HG03378 (cell line): ENCODE measurements at regions not wholly inside any gene's neighbourhood (a gene's known extent, or its start where the extent isn't known, plus 50 kb on each side); places are given as distances from the start of the nearest gene placed in this dataset.
"Not testable (repeated sequence)": the region's sequence is repeated elsewhere in the genome, so short reads cannot be mapped to it uniquely, and the experiment has no call there.

ENCODE experiments used
- ATAC-seq: cut with Tn5 transposase; IDR thresholded peaks from one replicate; pipeline ENCODE4 v1.9.1; 2021; ENCODE audit warnings: mild to moderate bottlenecking, moderate library complexity; ENCODE audit not compliant: unreplicated experiment

GRCh38 chr1:149274493-149274892 is 171.1 kb upstream of the NBPF9 start:
- ATAC-seq, result not testable (repeated sequence)

GRCh38 chr1:149275802-149276201 is 172.5 kb upstream of the NBPF9 start:
- not testable (repeated sequence) for ATAC-seq

GRCh38 chr1:149276496-149276895 is 173.1 kb upstream of the NBPF9 start:
- ATAC-seq, result not testable (repeated sequence)

- not testable (repeated sequence) for ATAC-seq
Observed at GRCh38 chr1:149278156-149278555, 174.8 kb upstream of the NBPF9 start.

GRCh38 chr1:149279015-149279414 is 175.7 kb upstream of the NBPF9 start:
- not testable (repeated sequence) for ATAC-seq

GRCh38 chr1:149279512-149279911 is 176.2 kb upstream of the NBPF9 start:
- not testable (repeated sequence) for ATAC-seq

- not testable (repeated sequence) for ATAC-seq
Observed at GRCh38 chr1:149284773-149285172, 181.4 kb upstream of the NBPF9 start.

- not testable (repeated sequence) for ATAC-seq
Observed at GRCh38 chr1:149285205-149285604, 181.9 kb upstream of the NBPF9 start.

- ATAC-seq, result not testable (repeated sequence)
Observed at GRCh38 chr1:149285638-149286037, 182.3 kb upstream of the NBPF9 start.

- not testable (repeated sequence) for ATAC-seq
Observed at GRCh38 chr1:149288580-149288979, 185.2 kb upstream of the NBPF9 start.

- ATAC-seq, result not testable (repeated sequence)
Observed at GRCh38 chr1:149300478-149301218, 174.2 kb upstream of the NBPF19 start.

GRCh38 chr1:149301282-149301681 is 173.6 kb upstream of the NBPF19 start:
- not testable (repeated sequence) for ATAC-seq

GRCh38 chr1:149304796-149305195 is 170.0 kb upstream of the NBPF19 start:
- not testable (repeated sequence) for ATAC-seq

GRCh38 chr1:149307640-149308039 is 167.2 kb upstream of the NBPF19 start:
- ATAC-seq, result not testable (repeated sequence)

- not testable (repeated sequence) for ATAC-seq
Observed at GRCh38 chr1:149314921-149315320, 159.9 kb upstream of the NBPF19 start.

- not testable (repeated sequence) for ATAC-seq
Observed at GRCh38 chr1:149320971-149321731, 153.7 kb upstream of the NBPF19 start.

GRCh38 chr1:149321732-149322016 is 153.2 kb upstream of the NBPF19 start:
- ATAC-seq, result not testable (repeated sequence)

- not testable (repeated sequence) for ATAC-seq
Observed at GRCh38 chr1:149330081-149330335, 144.8 kb upstream of the NBPF19 start.

- not testable (repeated sequence) for ATAC-seq
Observed at GRCh38 chr1:149336082-149336481, 138.8 kb upstream of the NBPF19 start.

- ATAC-seq, result not testable (repeated sequence)
Observed at GRCh38 chr1:149338221-149338691, 136.6 kb upstream of the NBPF19 start.

- not testable (repeated sequence) for ATAC-seq
Observed at GRCh38 chr1:149338698-149339097, 136.1 kb upstream of the NBPF19 start.

GRCh38 chr1:149349448-149349847 is 125.4 kb upstream of the NBPF19 start:
- ATAC-seq, result not testable (repeated sequence)
